HEK293 (cell line): ENCODE measurements at regions not wholly inside any gene's neighbourhood (a gene's known extent, or its start where the extent isn't known, plus 50 kb on each side); places are given as distances from the start of the nearest gene placed in this dataset.

Experiments
- CTCF ChIA-PET: fragments of 350-600 bp; formaldehyde crosslinking; extraction: SDS; loops from one replicate; lab custom pipeline; 2021; ENCODE audit warnings: antibody characterized with exemption; lab: Yijun Ruan, JAX
- POLR2A ChIA-PET: fragments of 300-600 bp; formaldehyde crosslinking; extraction: SDS; loops from one replicate; lab custom pipeline; 2020; ENCODE audit warnings: antibody characterized with exemption, inconsistent platforms; lab: Yijun Ruan, JAX
- H3K27ac ChIP-seq: fragments of 200-500 bp; sonication (Bioruptor generic); 2 replicates; pipeline ENCODE4 v1.5.1; 2014; ENCODE audit warnings: low read depth, low read length, control low read depth, inconsistent platforms; ENCODE audit errors: extremely low read depth
- H3K36me3 ChIP-seq, 2 experiments: fragments of 200-500 bp in 1 of 2; sonication (Bioruptor generic) in 1 of 2; 1 replicate in 1 of 2; 2 replicates in 1 of 2; pipeline ENCODE4 v1.5.1; 2014 to 2017; ENCODE audit warnings: inconsistent platforms in 2 of 2, low read length in 2 of 2; ENCODE audit not compliant: control insufficient read depth in 2 of 2, insufficient read depth in 1 of 2
- H3K4me1 ChIP-seq: fragments of 200-500 bp; sonication (Bioruptor generic); 2 replicates; pipeline ENCODE4 v1.5.1; 2014; ENCODE audit warnings: mild to moderate bottlenecking, low read length, inconsistent platforms; ENCODE audit not compliant: control insufficient read depth, insufficient read depth
- H3K4me3 ChIP-seq: 2 replicates; pipeline ENCODE4 v1.5.1; 2011; ENCODE audit warnings: low read depth, mild to moderate bottlenecking, control low read depth, low read length, moderate library complexity
- H3K9me3 ChIP-seq: fragments of 200-500 bp; sonication (Bioruptor generic); 2 replicates; pipeline ENCODE4 v1.5.1; 2014; ENCODE audit warnings: low read depth, low read length, inconsistent platforms; ENCODE audit not compliant: control insufficient read depth, insufficient read depth
- GLIS1 ChIP-seq: fragments of 450-650 bp; formaldehyde crosslinking; IDR thresholded peaks from 2 replicates; pipeline ENCODE4 v1.5.1; 2016; ENCODE audit warnings: missing biosample characterization, missing genetic modification characterization
- SCRT1 ChIP-seq: fragments of 450-650 bp; formaldehyde crosslinking; IDR thresholded peaks from 2 replicates; pipeline ENCODE4 v1.5.1; 2016; ENCODE audit warnings: missing biosample characterization, missing genetic modification characterization, borderline replicate concordance
- TCF7L2 ChIP-seq: IDR thresholded peaks from 2 replicates; pipeline ENCODE4 v1.6.1; 2011; ENCODE audit warnings: low read depth, mild to moderate bottlenecking, inconsistent platforms, low read length, moderate library complexity, borderline replicate concordance
- ZFHX2 ChIP-seq: fragments of 450-650 bp; formaldehyde crosslinking; conservative IDR thresholded peaks from 2 replicates; pipeline ENCODE4 v1.5.1; 2016; ENCODE audit warnings: missing biosample characterization, missing genetic modification characterization
- ZNF132 ChIP-seq: fragments of 450-650 bp; formaldehyde crosslinking; IDR thresholded peaks from 2 replicates; pipeline ENCODE4 v1.5.1; 2017; ENCODE audit warnings: missing biosample characterization, missing genetic modification characterization, borderline replicate concordance
- ZNF211 ChIP-seq: fragments of 450-650 bp; formaldehyde crosslinking; IDR thresholded peaks from 2 replicates; pipeline ENCODE4 v1.5.1; 2016; ENCODE audit warnings: low read depth, missing biosample characterization, missing genetic modification characterization
- ZNF214 ChIP-seq: fragments of 450-650 bp; formaldehyde crosslinking; IDR thresholded peaks from 2 replicates; pipeline ENCODE4 v1.5.1; 2017; ENCODE audit warnings: missing biosample characterization, mild to moderate bottlenecking, missing genetic modification characterization, borderline replicate concordance
- ZNF292 ChIP-seq: fragments of 450-650 bp; formaldehyde crosslinking; IDR thresholded peaks from 2 replicates; pipeline ENCODE4 v1.5.1; 2016; ENCODE audit warnings: low read depth, missing biosample characterization, missing genetic modification characterization, borderline replicate concordance
- ZNF324 ChIP-seq: fragments of 450-650 bp; formaldehyde crosslinking; IDR thresholded peaks from 2 replicates; pipeline ENCODE4 v1.5.1; 2016; ENCODE audit warnings: missing biosample characterization, missing genetic modification characterization
- ZNF391 ChIP-seq: fragments of 450-650 bp; formaldehyde crosslinking; IDR thresholded peaks from 2 replicates; pipeline ENCODE4 v1.5.1; 2016; ENCODE audit warnings: low read depth, missing biosample characterization, missing genetic modification characterization, borderline replicate concordance
- ZNF521 ChIP-seq: fragments of 450-650 bp; formaldehyde crosslinking; IDR thresholded peaks from 2 replicates; pipeline ENCODE4 v1.5.1; 2017; ENCODE audit warnings: missing biosample characterization, mild to moderate bottlenecking, missing genetic modification characterization
- ZNF596 ChIP-seq: fragments of 450-650 bp; IDR thresholded peaks from 2 replicates; pipeline ENCODE4 v1.5.0; 2018; ENCODE audit warnings: missing biosample characterization, mild to moderate bottlenecking, missing genetic modification characterization, moderate library complexity
- ZNF621 ChIP-seq: fragments of 450-650 bp; formaldehyde crosslinking; IDR thresholded peaks from 2 replicates; pipeline ENCODE4 v1.5.1; 2017; ENCODE audit warnings: missing biosample characterization, missing genetic modification characterization
- ZNF624 ChIP-seq: fragments of 450-650 bp; formaldehyde crosslinking; IDR thresholded peaks from 2 replicates; pipeline ENCODE4 v1.5.1; 2017; ENCODE audit warnings: missing biosample characterization, missing genetic modification characterization
- ZNF777 ChIP-seq: fragments of 450-650 bp; formaldehyde crosslinking; IDR thresholded peaks from 2 replicates; pipeline ENCODE4 v1.5.1; 2017; ENCODE audit warnings: missing biosample characterization, missing genetic modification characterization, borderline replicate concordance
- ZNF843 ChIP-seq: fragments of 450-650 bp; formaldehyde crosslinking; IDR thresholded peaks from 2 replicates; pipeline ENCODE4 v1.5.1; 2016; ENCODE audit warnings: missing biosample characterization, missing genetic modification characterization
- TF ChIP-seq, protein P1 (sequence below): fragments of 450-650 bp; formaldehyde crosslinking; IDR thresholded peaks from 2 replicates; pipeline ENCODE4 v1.5.1; 2016; ENCODE audit warnings: missing biosample characterization, missing genetic modification characterization, low read depth
- TF ChIP-seq, protein P2 (sequence below): fragments of 450-650 bp; formaldehyde crosslinking; IDR thresholded peaks from 2 replicates; pipeline ENCODE4 v1.5.1; 2017; ENCODE audit warnings: missing biosample characterization, missing genetic modification characterization
- TF ChIP-seq, protein P3 (sequence below): fragments of 450-650 bp; formaldehyde crosslinking; IDR thresholded peaks from 2 replicates; pipeline ENCODE4 v1.5.1; 2016; ENCODE audit warnings: missing biosample characterization, missing genetic modification characterization
- TF ChIP-seq, protein P4 (sequence below): sonication (generic); formaldehyde crosslinking; IDR thresholded peaks from 2 replicates; pipeline ENCODE4 v1.8.1; 2022; ENCODE audit warnings: mild to moderate bottlenecking, moderate library complexity, missing genetic modification reagents

DNA sequence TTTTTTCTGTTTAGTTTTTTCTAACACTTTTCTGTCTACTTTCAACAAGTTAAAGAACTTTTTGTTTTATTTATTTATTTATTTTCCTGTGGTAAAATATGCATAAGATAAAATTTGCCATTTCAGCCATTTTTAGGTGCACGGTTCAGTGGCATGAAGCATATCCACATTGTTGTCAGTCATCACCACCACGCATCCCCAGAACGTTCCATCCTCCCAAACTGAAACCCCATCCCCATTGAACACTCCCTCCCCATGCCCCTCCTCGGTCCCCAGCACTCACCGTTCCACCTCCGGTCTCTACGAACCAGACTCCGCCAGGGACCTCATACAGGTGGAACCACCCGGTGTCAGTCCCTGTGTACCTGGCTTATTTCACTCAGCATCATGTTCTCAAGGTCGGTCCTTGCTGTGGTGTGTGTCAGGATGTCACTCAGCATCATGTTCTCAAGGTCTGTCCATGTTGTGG lies 118.1 kb downstream of the SIK1 start:
- H3K4me1 ChIP-seq: no peaks in the 10 kb centered on the region
- TF ChIP-seq SCRT1: no peak
- no peak for TF ChIP-seq ZNF596 (tag by site-specific recombination)
- 0 out of 2 replicates have a peak, but pooled peaks have one; percentile 1 for TF ChIP-seq GLIS1
- TF ChIP-seq ZNF621 (tag by site-specific recombination): 0 out of 2 replicates have a peak, but pooled peaks have one; percentile 19
- TF ChIP-seq, all 188 proteins: peak for 2
- Histone ChIP-seq H3K36me3 (no peaks in the 10 kb centered on the region), H3K4me3 (no peak overlapping the region), H3K27ac (no peak overlapping the region), H3K9me3 (no peaks in the 10 kb centered on the region)
- ChIA-PET CTCF (interaction anchor here (0.7 kb wide), 2 partner anchors 98 to 344 kb away, joined by 3 read pairs; no protein-coding TSS in a partner anchor), POLR2A (no interaction called here)

DNA sequence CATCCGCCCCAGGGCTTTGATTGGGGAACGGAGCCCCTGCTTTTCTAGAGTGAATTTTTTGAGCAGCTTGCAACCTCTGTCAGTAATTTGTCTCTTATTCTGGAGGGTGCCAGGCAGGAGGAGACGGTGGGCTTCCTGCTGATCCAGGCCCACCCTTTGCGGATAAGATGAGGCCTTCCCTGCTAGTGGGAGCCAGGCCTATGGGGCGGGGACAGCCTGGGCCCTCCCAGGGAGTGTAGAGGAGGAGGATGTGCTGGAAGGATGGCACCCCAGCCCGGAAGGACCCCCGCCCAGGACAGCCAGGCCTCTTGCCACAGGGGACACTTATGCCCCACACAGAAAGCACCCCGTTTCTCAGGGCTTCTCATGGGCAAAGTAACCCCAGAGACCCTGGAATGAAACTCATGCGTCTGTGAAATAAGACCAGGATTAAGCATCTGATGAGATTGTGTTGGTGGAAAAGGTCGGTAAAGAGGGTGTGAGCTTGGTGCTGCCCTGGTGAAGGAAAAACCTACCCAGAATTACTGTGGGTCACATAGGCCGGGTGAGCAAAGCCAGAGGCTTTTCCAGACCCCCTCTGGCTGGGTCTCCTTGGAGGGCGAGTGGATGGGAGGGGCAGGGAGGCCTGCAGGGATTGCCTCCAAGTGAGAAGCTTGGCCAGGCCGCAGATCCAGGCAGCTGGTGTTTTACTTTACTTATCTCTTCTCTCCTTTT lies 118.7 kb downstream of the SIK1 start:
- Histone ChIP-seq H3K27ac (no peak overlapping the region), H3K4me1 (no peaks in the 10 kb centered on the region), H3K4me3 (no peak overlapping the region), H3K9me3 (no peaks in the 10 kb centered on the region), H3K36me3 (no peaks in the 10 kb centered on the region)
- no peak for TF ChIP-seq ZNF132 (tag by site-specific recombination)
- TF ChIP-seq, protein P1, sequence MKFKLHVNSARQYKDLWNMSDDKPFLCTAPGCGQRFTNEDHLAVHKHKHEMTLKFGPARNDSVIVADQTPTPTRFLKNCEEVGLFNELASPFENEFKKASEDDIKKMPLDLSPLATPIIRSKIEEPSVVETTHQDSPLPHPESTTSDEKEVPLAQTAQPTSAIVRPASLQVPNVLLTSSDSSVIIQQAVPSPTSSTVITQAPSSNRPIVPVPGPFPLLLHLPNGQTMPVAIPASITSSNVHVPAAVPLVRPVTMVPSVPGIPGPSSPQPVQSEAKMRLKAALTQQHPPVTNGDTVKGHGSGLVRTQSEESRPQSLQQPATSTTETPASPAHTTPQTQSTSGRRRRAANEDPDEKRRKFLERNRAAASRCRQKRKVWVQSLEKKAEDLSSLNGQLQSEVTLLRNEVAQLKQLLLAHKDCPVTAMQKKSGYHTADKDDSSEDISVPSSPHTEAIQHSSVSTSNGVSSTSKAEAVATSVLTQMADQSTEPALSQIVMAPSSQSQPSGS (tag by site-specific recombination): no peak
- peak; percentile 36; the same call in 1 of the 2 replicates for TF ChIP-seq GLIS1
- CTCF ChIA-PET: interaction anchor here (0.7 kb wide), 2 partner anchors 98 to 344 kb away, joined by 3 read pairs; no protein-coding TSS in a partner anchor
- POLR2A ChIA-PET: interaction anchor here (0.6 kb wide), 1 partner anchor 110 kb away, joined by 3 read pairs; no protein-coding TSS in a partner anchor

DNA sequence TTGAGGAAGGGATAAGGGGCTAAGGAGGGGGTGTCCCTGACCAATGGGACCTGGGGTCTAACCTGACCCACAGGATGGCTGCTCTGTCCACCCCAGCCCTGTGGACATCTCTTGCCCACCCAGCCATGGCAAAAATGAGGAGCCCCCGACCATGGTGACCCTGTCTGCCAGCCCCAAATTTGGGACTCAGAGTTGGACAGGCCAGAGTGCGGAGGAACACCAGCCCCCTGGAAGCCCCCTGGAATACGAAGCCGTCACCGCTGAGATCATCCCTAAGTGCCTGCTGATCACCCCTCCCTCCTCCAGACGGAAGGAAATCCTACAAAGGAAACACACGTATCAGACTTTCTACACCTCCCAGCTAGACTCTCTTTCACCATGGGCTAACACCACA lies 119.3 kb downstream of the SIK1 start:
- Histone ChIP-seq H3K9me3 (no peaks in the 10 kb centered on the region), H3K4me1 (no peaks in the 10 kb centered on the region), H3K36me3 (no peaks in the 10 kb centered on the region), H3K27ac (no peak overlapping the region; the same call in 1 of the 2 replicates), H3K4me3 (no peak overlapping the region)
- CTCF ChIA-PET: no interaction called here
- POLR2A ChIA-PET: interaction anchor here (0.6 kb wide), 1 partner anchor 110 kb away, joined by 3 read pairs; no protein-coding TSS in a partner anchor
- TF ChIP-seq ZNF624: no peak
- no peak for TF ChIP-seq ZNF777 (tag by site-specific recombination)
- no peak for TF ChIP-seq ZNF214 (tag by site-specific recombination)

DNA sequence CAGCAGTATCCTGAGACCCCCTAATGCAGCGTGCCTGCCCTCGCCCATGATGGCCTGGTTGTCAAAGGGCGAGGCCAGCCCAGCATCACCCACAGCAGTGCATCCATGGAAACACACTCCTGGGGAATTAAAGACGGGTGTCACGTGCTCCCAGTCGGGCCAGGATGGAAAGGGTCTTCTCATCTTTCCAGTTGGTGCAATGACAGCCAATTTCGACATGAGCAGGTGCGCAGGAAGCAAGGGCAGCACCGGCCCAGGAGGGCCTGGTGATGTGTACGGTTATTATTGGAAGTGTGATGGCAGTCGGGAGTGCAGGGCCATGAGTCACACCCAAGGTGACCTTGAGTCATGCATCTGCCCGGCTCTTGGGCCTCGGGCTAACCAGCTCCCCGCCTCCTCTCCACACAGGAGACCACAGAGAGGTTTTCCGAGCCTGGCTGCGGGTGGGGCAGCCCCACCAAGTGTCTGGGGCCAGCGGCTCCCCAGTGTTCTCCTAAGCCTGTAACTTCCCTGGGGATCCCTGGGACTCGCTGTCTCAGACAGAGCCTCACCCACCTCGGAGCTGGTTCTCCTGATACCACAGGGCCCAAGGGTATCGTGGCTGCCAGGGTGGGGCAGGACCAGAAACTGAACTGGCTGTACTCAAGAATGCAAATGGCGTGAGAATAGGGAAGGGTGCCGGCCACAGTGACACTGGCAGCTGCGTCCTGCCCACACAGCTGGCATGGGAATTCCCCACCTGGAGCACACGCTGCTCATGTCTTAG lies 119.8 kb downstream of the SIK1 start:
- Histone ChIP-seq H3K4me1 (no peaks in the 10 kb centered on the region), H3K36me3 (no peaks in the 10 kb centered on the region), H3K27ac (no peak overlapping the region; the same call in 1 of the 2 replicates), H3K9me3 (no peaks in the 10 kb centered on the region), H3K4me3 (no peak overlapping the region)
- POLR2A ChIA-PET: no interaction called here
- CTCF ChIA-PET: no interaction called here
- TF ChIP-seq ZNF324 (tag by site-specific recombination) (0 out of 2 replicates have a peak, but pooled peaks have one; percentile 51), ZFHX2 (tag by site-specific recombination) (0 out of 2 replicates have a peak, but pooled peaks have one; percentile 25), ZNF211 (no peak), ZNF843 (tag by site-specific recombination) (no peak), TCF7L2 (no peak), ZNF391 (tag by site-specific recombination) (no peak), ZNF292 (tag by site-specific recombination) (no peak), ZNF521 (tag by site-specific recombination) (no peak)
- TF ChIP-seq, protein P2, sequence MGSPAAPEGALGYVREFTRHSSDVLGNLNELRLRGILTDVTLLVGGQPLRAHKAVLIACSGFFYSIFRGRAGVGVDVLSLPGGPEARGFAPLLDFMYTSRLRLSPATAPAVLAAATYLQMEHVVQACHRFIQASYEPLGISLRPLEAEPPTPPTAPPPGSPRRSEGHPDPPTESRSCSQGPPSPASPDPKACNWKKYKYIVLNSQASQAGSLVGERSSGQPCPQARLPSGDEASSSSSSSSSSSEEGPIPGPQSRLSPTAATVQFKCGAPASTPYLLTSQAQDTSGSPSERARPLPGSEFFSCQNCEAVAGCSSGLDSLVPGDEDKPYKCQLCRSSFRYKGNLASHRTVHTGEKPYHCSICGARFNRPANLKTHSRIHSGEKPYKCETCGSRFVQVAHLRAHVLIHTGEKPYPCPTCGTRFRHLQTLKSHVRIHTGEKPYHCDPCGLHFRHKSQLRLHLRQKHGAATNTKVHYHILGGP (tag by site-specific recombination): no peak
- TF ChIP-seq, protein P3, sequence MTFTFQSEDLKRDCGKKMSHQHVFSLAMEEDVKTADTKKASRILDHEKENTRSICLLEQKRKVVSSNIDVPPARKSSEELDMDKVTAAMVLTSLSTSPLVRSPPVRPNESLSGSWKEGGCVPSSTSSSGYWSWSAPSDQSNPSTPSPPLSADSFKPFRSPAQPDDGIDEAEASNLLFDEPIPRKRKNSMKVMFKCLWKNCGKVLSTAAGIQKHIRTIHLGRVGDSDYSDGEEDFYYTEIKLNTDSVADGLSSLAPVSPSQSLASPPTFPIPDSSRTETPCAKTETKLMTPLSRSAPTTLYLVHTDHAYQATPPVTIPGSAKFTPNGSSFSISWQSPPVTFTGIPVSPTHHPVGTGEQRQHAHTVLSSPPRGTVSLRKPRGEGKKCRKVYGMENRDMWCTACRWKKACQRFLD (tag by site-specific recombination): no peak
- TF ChIP-seq, protein P4, sequence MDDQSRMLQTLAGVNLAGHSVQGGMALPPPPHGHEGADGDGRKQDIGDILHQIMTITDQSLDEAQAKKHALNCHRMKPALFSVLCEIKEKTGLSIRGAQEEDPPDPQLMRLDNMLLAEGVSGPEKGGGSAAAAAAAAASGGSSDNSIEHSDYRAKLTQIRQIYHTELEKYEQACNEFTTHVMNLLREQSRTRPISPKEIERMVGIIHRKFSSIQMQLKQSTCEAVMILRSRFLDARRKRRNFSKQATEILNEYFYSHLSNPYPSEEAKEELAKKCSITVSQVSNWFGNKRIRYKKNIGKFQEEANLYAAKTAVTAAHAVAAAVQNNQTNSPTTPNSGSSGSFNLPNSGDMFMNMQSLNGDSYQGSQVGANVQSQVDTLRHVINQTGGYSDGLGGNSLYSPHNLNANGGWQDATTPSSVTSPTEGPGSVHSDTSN (CRISPR knock-in tag): no peak
